HEK293T (cell line): ENCODE measurements at regions not wholly inside any gene's neighbourhood (a gene's known extent, or its start where the extent isn't known, plus 50 kb on each side); places are given as distances from the start of the nearest gene placed in this dataset.
"Not testable (repeated sequence)": the region's sequence is repeated elsewhere in the genome, so short reads cannot be mapped to it uniquely, and the experiment has no call there.

Experiments used
- CTCF ChIA-PET: fragments of 350-600 bp; formaldehyde crosslinking; extraction: SDS; loops from one replicate; lab custom pipeline; 2021; ENCODE audit warnings: antibody characterized with exemption, inconsistent platforms; lab: Yijun Ruan, JAX
- POLR2A ChIA-PET: fragments of 350-600 bp; formaldehyde crosslinking; extraction: SDS; loops from one replicate; lab custom pipeline; 2020; ENCODE audit warnings: antibody characterized with exemption, inconsistent platforms; lab: Yijun Ruan, JAX
- DNase-seq: peaks from one replicate; pipeline ENCODE4 v3.0.0; 2012; ENCODE audit warnings: mixed read lengths; ENCODE audit errors: extremely low spot score
- ARNT ChIP-seq: fragments of 450-650 bp; IDR thresholded peaks from 2 replicates; pipeline ENCODE4 v1.6.1; 2017; ENCODE audit warnings: mild to moderate bottlenecking
- BHLHE40 ChIP-seq: fragments of 450-650 bp; IDR thresholded peaks from 2 replicates; pipeline ENCODE4 v1.6.1; 2016; ENCODE audit warnings: mild to moderate bottlenecking, moderate library complexity, borderline replicate concordance
- CTBP1 ChIP-seq: fragments of 450-650 bp; IDR thresholded peaks from 2 replicates; pipeline ENCODE4 v1.6.1; 2016; ENCODE audit warnings: borderline replicate concordance
- ELF4 ChIP-seq: fragments of 450-650 bp; IDR thresholded peaks from 2 replicates; pipeline ENCODE4 v1.6.1; 2017; ENCODE audit warnings: antibody characterized with exemption
- FOXA1 ChIP-seq: fragments of 450-650 bp; IDR thresholded peaks from 2 replicates; pipeline ENCODE4 v1.6.1; 2016; ENCODE audit warnings: mild to moderate bottlenecking
- FOXK2 ChIP-seq: fragments of 450-650 bp; IDR thresholded peaks from 2 replicates; pipeline ENCODE4 v1.6.1; 2016; ENCODE audit warnings: mild to moderate bottlenecking
- FOXM1 ChIP-seq: fragments of 450-650 bp; IDR thresholded peaks from 2 replicates; pipeline ENCODE4 v1.6.1; 2017; ENCODE audit warnings: mild to moderate bottlenecking, borderline replicate concordance
- HDGF ChIP-seq: fragments of 450-650 bp; IDR thresholded peaks from 2 replicates; pipeline ENCODE4 v1.6.1; 2017; ENCODE audit warnings: antibody characterized with exemption, borderline replicate concordance
- L3MBTL2 ChIP-seq: fragments of 450-650 bp; conservative IDR thresholded peaks from 2 replicates; pipeline ENCODE4 v1.6.1; 2016; ENCODE audit warnings: mild to moderate bottlenecking
- LEF1 ChIP-seq: fragments of 450-650 bp; IDR thresholded peaks from 2 replicates; pipeline ENCODE4 v1.6.1; 2017; ENCODE audit warnings: mild to moderate bottlenecking, borderline replicate concordance
- NFRKB ChIP-seq: fragments of 450-650 bp; IDR thresholded peaks from 2 replicates; pipeline ENCODE4 v1.6.1; 2016; ENCODE audit warnings: mild to moderate bottlenecking, moderate library complexity
- PKNOX1 ChIP-seq: fragments of 450-650 bp; IDR thresholded peaks from 2 replicates; pipeline ENCODE4 v1.6.1; 2016
- SP1 ChIP-seq: fragments of 450-650 bp; IDR thresholded peaks from 2 replicates; pipeline ENCODE4 v1.6.1; 2017
- SUZ12 ChIP-seq: fragments of 450-650 bp; IDR thresholded peaks from 2 replicates; pipeline ENCODE4 v1.6.1; 2016; ENCODE audit warnings: mild to moderate bottlenecking
- TARDBP ChIP-seq: fragments of 450-650 bp; IDR thresholded peaks from 2 replicates; pipeline ENCODE4 v1.6.1; 2016
- ZNF384 ChIP-seq: fragments of 450-650 bp; IDR thresholded peaks from 2 replicates; pipeline ENCODE4 v1.6.1; 2016

GRCh38 chr20:26169506-26169905 is 472.9 kb upstream of the ZNF337 start:
- ChIA-PET CTCF (no interaction called here), POLR2A (no interaction called here)
- TF ChIP-seq SUZ12: no peak
- no peak for TF ChIP-seq L3MBTL2
- TF ChIP-seq CTBP1: no peak
- no peak for TF ChIP-seq PKNOX1
- TF ChIP-seq HDGF: no peak
- DNase-seq: no peak

GRCh38 chr20:26167499-26167898 is 470.8 kb upstream of the ZNF337 start:
- TF ChIP-seq PKNOX1 (no peak), SUZ12 (no peak), ZNF384 (no peak), NFRKB (no peak), BHLHE40 (no peak), FOXM1 (no peak)
- CTCF ChIA-PET: no interaction called here
- POLR2A ChIA-PET: no interaction called here
- no peak for DNase-seq

GRCh38 chr20:26163890-26164289 is 467.2 kb upstream of the ZNF337 start:
- POLR2A ChIA-PET: no interaction called here
- CTCF ChIA-PET: no interaction called here
- DNase-seq: no peak
- TF ChIP-seq HDGF: no peak
- TF ChIP-seq CTBP1: no peak
- no peak for TF ChIP-seq FOXM1
- TF ChIP-seq SUZ12: no peak
- TF ChIP-seq ELF4: no peak
- no peak for TF ChIP-seq NFRKB

- POLR2A ChIA-PET, DNase-seq, CTCF ChIA-PET: not testable (repeated sequence)
These were observed 466.5 kb upstream of the ZNF337 start for GRCh38 chr20:26163151-26163550.

- DNase-seq, POLR2A ChIA-PET, CTCF ChIA-PET: not testable (repeated sequence)
These were observed 465.1 kb upstream of the ZNF337 start for GRCh38 chr20:26161741-26162140.

- DNase-seq, CTCF ChIA-PET, POLR2A ChIA-PET: not testable (repeated sequence)
These were observed 464.3 kb upstream of the ZNF337 start for GRCh38 chr20:26160916-26161315.

GRCh38 chr20:26154224-26154623 is 457.6 kb upstream of the ZNF337 start:
- CTCF ChIA-PET: no interaction called here
- TF ChIP-seq SUZ12 (no peak), LEF1 (no peak)
- POLR2A ChIA-PET: no interaction called here
- no peak for DNase-seq

- POLR2A ChIA-PET: no interaction called here
- no peak for TF ChIP-seq BHLHE40
- no peak for TF ChIP-seq ZNF384
- TF ChIP-seq PKNOX1: no peak
- TF ChIP-seq LEF1: no peak
- TF ChIP-seq TARDBP: no peak
- DNase-seq: no peak
- CTCF ChIA-PET: no interaction called here
These were observed 438.9 kb upstream of the ZNF337 start for GRCh38 chr20:26135325-26136110.

- TF ChIP-seq HDGF (no peak), LEF1 (no peak), ZNF384 (no peak), FOXA1 (no peak), PKNOX1 (no peak), BHLHE40 (no peak), TARDBP (no peak), ARNT (no peak), NFRKB (no peak), SUZ12 (no peak), FOXM1 (no peak), CTBP1 (no peak), FOXK2 (no peak), SP1 (no peak), L3MBTL2 (no peak)
- POLR2A ChIA-PET: no interaction called here
These were observed 438.0 kb upstream of the ZNF337 start for GRCh38 chr20:26134606-26135005.

GRCh38 chr20:26133794-26134193 is 437.1 kb upstream of the ZNF337 start:
- CTCF ChIA-PET, POLR2A ChIA-PET, DNase-seq: not testable (repeated sequence)

More at GRCh38 chr20:26134606-26135005, 438.0 kb upstream of the ZNF337 start:
- DNase-seq: no peak
- CTCF ChIA-PET: no interaction called here

- DNase-seq, POLR2A ChIA-PET: not testable (repeated sequence)
- CTCF ChIA-PET: interaction anchor here (0.6 kb wide), 1 partner anchor 76 kb away, joined by 4 read pairs; no protein-coding TSS in a partner anchor
These were observed 424.3 kb upstream of the ZNF337 start for GRCh38 chr20:26120920-26121319.
